HCT116 (cell line): ENCODE measurements at regions not wholly inside any gene's neighbourhood (a gene's known extent, or its start where the extent isn't known, plus 50 kb on each side); places are given as distances from the start of the nearest gene placed in this dataset.

Source experiments
- ATAC-seq: fragments of 200-7000 bp; cut with Tn5 transposase; 2 replicates; pipeline ENCODE4 v1.9.1; 2020; ENCODE audit warnings: mild to moderate bottlenecking, moderate library complexity
- BruUV-seq: library from RNA; stranded (reverse); fragments of 400-500 nt; replicated peaks from 2 replicates; lab custom pipeline; 2021; lab: Mats Ljungman, UMichigan
- CTCF ChIA-PET: fragments of 300-600 bp; sonication (Branson Sonifier 250); formaldehyde crosslinking; loops from one replicate; lab custom pipeline; 2021; ENCODE audit warnings: antibody characterized with exemption; lab: Charles Lee
- POLR2A ChIA-PET: fragments of 300-600, 350-600 bp; sonication (Branson Sonifier 250); formaldehyde crosslinking; loops from one replicate; lab custom pipeline; 2021; ENCODE audit warnings: antibody characterized with exemption; lab: Charles Lee
- RAD21 ChIA-PET, 2 experiments: fragments of 300-600 bp; sonication (Branson Sonifier 250); formaldehyde crosslinking; loops; one replicate each; lab custom pipeline; 2023; ENCODE audit warnings: low total read pairs in 2 of 2; ENCODE audit not compliant: uncharacterized antibody in 2 of 2, unreplicated experiment in 2 of 2, low non-redundant PET in 1 of 2; lab: Charles Lee
- DNase-seq: peaks from one replicate; pipeline ENCODE4 v3.0.0-alpha.2; 2010; ENCODE audit warnings: low read depth, low spot score
- H2AFZ ChIP-seq: fragments of 200-600 bp; shearing (Covaris generic), sonication (generic); 2 replicates; pipeline ENCODE4 v1.6.1; 2017; ENCODE audit warnings: low read depth, mixed run types, mixed read lengths, antibody characterized with exemption, low read length; ENCODE audit not compliant: poor library complexity, severe bottlenecking
- H3K27ac ChIP-seq: 2 replicates; pipeline ENCODE4 v1.5.1; 2012; ENCODE audit warnings: low read depth, low read length
- H3K27me3 ChIP-seq: fragments of 200-600 bp; sonication (generic); 2 replicates; pipeline ENCODE4 v1.6.1; 2016; ENCODE audit warnings: mixed run types, low read length, mixed read lengths; ENCODE audit not compliant: insufficient read depth
- H3K36me3 ChIP-seq, 2 experiments: fragments of 200-500 bp in 1 of 2; fragments of 200-600 bp in 1 of 2; sonication (Bioruptor generic) in 1 of 2; sonication (generic) in 1 of 2; 2 replicates each; pipeline versions ENCODE4 v1.5.1 to v1.6.1; 2014 to 2016; ENCODE audit warnings: low read length in 2 of 2, inconsistent platforms in 1 of 2, mixed read lengths in 1 of 2, mixed run types in 1 of 2; ENCODE audit not compliant: insufficient read depth in 2 of 2, control insufficient read depth in 1 of 2
- H3K4me1 ChIP-seq, 2 experiments: fragments of 200-600 bp in 1 of 2; sonication (generic) in 1 of 2; 2 replicates each; pipeline versions ENCODE4 v1.5.1 to v1.6.1; 2012 to 2017; ENCODE audit warnings: low read length in 2 of 2, inconsistent platforms in 1 of 2, mild to moderate bottlenecking in 1 of 2, mixed read lengths in 1 of 2, mixed run types in 1 of 2, moderate library complexity in 1 of 2; ENCODE audit not compliant: insufficient read depth in 2 of 2, control insufficient read depth in 1 of 2
- H3K4me2 ChIP-seq: fragments of 200-600 bp; sonication (generic); 2 replicates; pipeline ENCODE4 v1.6.1; 2017; ENCODE audit warnings: mixed run types, low read length, mixed read lengths
- H3K4me3 ChIP-seq, 2 experiments: fragments of 200-600 bp in 1 of 2; sonication (generic) in 1 of 2; replicated peaks in 1 of 2; 2 replicates each; pipeline ENCODE4 v1.5.1; 2011 to 2016; ENCODE audit warnings: low read length in 2 of 2, control low read depth in 1 of 2, low read depth in 1 of 2, mild to moderate bottlenecking in 1 of 2, mixed read lengths in 1 of 2, mixed run types in 1 of 2
- H3K79me2 ChIP-seq: fragments of 200-600 bp; sonication (generic); 2 replicates; pipeline ENCODE4 v1.6.1; 2017; ENCODE audit warnings: mild to moderate bottlenecking, mixed run types, low read length, moderate library complexity, mixed read lengths; ENCODE audit not compliant: insufficient read depth
- H3K9ac ChIP-seq: fragments of 200-600 bp; sonication (generic); 2 replicates; pipeline ENCODE4 v1.6.1; 2016; ENCODE audit warnings: low read length, mixed read lengths
- H3K9me2 ChIP-seq: fragments of 200-600 bp; sonication (generic), shearing (Covaris generic); 2 replicates; pipeline ENCODE4 v1.6.1; 2017; ENCODE audit warnings: mixed run types, mild to moderate bottlenecking, moderate library complexity; ENCODE audit not compliant: insufficient read depth
- H3K9me3 ChIP-seq, 2 experiments: fragments of 200-500 bp in 1 of 2; fragments of 200-600 bp in 1 of 2; sonication (Bioruptor generic) in 1 of 2; sonication (generic) in 1 of 2; 2 replicates each; pipeline ENCODE4 v1.6.1; 2014 to 2017; ENCODE audit warnings: low read length in 2 of 2, mixed read lengths in 2 of 2, inconsistent platforms in 1 of 2, low read depth in 1 of 2, mild to moderate bottlenecking in 1 of 2, mixed run types in 1 of 2, moderate library complexity in 1 of 2; ENCODE audit not compliant: control insufficient read depth in 1 of 2, insufficient read depth in 1 of 2
- H4K20me1 ChIP-seq: fragments of 200-600 bp; sonication (generic), shearing (Covaris generic); 2 replicates; pipeline ENCODE4 v1.6.1; 2017; ENCODE audit warnings: mixed run types, mild to moderate bottlenecking, moderate library complexity; ENCODE audit not compliant: insufficient read depth
- ATF3 ChIP-seq: IDR thresholded peaks from 2 replicates; pipeline ENCODE4 v1.6.1; 2012
- CBX3 ChIP-seq: IDR thresholded peaks from 2 replicates; pipeline ENCODE4 v1.6.1; 2012; ENCODE audit warnings: low read depth
- CEBPB ChIP-seq: IDR thresholded peaks from 2 replicates; pipeline ENCODE4 v1.6.1; 2012; ENCODE audit warnings: low read depth
- CTCF ChIP-seq, 3 experiments: fragments of 200-600 bp in 1 of 3; sonication (generic) in 1 of 3; IDR thresholded peaks in 2 of 3; conservative IDR thresholded peaks in 1 of 3; 2 replicates each; pipeline ENCODE4 v1.5.1; 2012 to 2017; ENCODE audit warnings: low read depth in 2 of 3, low read length in 2 of 3, antibody characterized with exemption in 1 of 3, borderline replicate concordance in 1 of 3, control low read depth in 1 of 3, mild to moderate bottlenecking in 1 of 3, mixed read lengths in 1 of 3, mixed run types in 1 of 3, moderate library complexity in 1 of 3; ENCODE audit not compliant: insufficient read depth in 1 of 3
- EGR1 ChIP-seq: IDR thresholded peaks from 2 replicates; pipeline ENCODE4 v1.6.1; 2012; ENCODE audit warnings: low read depth
- EZH2 ChIP-seq: fragments of 200-600 bp; sonication (generic); IDR thresholded peaks from 2 replicates; pipeline ENCODE4 v1.6.1; 2017; ENCODE audit warnings: antibody characterized with exemption, mixed run types
- EZH2phosphoT487 ChIP-seq: fragments of 200-600 bp; IDR thresholded peaks from 2 replicates; pipeline ENCODE4 v1.6.1; 2018; ENCODE audit warnings: antibody characterized with exemption, borderline replicate concordance
- JUND ChIP-seq: IDR thresholded peaks from 2 replicates; pipeline ENCODE4 v1.6.1; 2012
- MAX ChIP-seq: IDR thresholded peaks from 2 replicates; pipeline ENCODE4 v1.6.1; 2012
- POLR2A ChIP-seq: IDR thresholded peaks from 2 replicates; pipeline ENCODE4 v1.7.0; 2011; ENCODE audit warnings: borderline replicate concordance; ENCODE audit not compliant: insufficient read depth, insufficient read length; ENCODE audit errors: extremely low read depth
- RAD21 ChIP-seq: IDR thresholded peaks from 2 replicates; pipeline ENCODE4 v1.6.1; 2012; ENCODE audit warnings: low read depth, mild to moderate bottlenecking
- REST ChIP-seq: IDR thresholded peaks from 2 replicates; pipeline ENCODE4 v1.6.1; 2012; ENCODE audit warnings: low read depth
- SIN3A ChIP-seq: IDR thresholded peaks from 2 replicates; pipeline ENCODE4 v1.6.1; 2012; ENCODE audit warnings: low read depth
- SP1 ChIP-seq: IDR thresholded peaks from 2 replicates; pipeline ENCODE4 v1.6.1; 2012; ENCODE audit warnings: low read depth
- SRF ChIP-seq: IDR thresholded peaks from 2 replicates; pipeline ENCODE4 v1.6.1; 2012; ENCODE audit warnings: low read depth
- YY1 ChIP-seq: IDR thresholded peaks from 2 replicates; pipeline ENCODE4 v1.6.1; 2011; ENCODE audit warnings: low read length, low read depth, moderate library complexity, mild to moderate bottlenecking; ENCODE audit not compliant: insufficient replicate concordance; ENCODE audit errors: extremely low read depth
- ZBTB33 ChIP-seq: IDR thresholded peaks from 2 replicates; pipeline ENCODE4 v1.6.1; 2011; ENCODE audit warnings: mild to moderate bottlenecking, low read length, moderate library complexity; ENCODE audit not compliant: insufficient replicate concordance; ENCODE audit errors: extremely low read depth
- ZFX ChIP-seq: fragments of 450-650 bp; IDR thresholded peaks from 2 replicates; pipeline ENCODE4 v1.6.1; 2017
- ZNF274 ChIP-seq: fragments of 200-500 bp; sonication (Bioruptor generic); IDR thresholded peaks from 2 replicates; pipeline ENCODE4 v1.6.1; 2014; ENCODE audit warnings: mild to moderate bottlenecking, low read depth, low read length, inconsistent platforms
- intact Hi-C: fragments of 100-400 bp; cut with micrococcal nuclease; formaldehyde crosslinking; loops from 2 replicates; pipeline ENCODE4 v1.10.0; 2022

GRCh38 chr15:81642451-81642990 lies 268.5 kb upstream of the TMC3 start:
- Histone ChIP-seq H4K20me1 (no peaks in the 10 kb centered on the region), H3K9me3 (no peaks in the 10 kb centered on the region), H3K27me3 (peaks cover 5% of the 10 kb centered on the region; the same call in 1 of the 2 replicates), H3K4me3 (no peak overlapping the region), H3K9ac (no peak overlapping the region), H2AFZ (no peak overlapping the region), H3K9me2 (no peaks in the 10 kb centered on the region), H3K36me3 (no peaks in the 10 kb centered on the region), H3K27ac (no peak overlapping the region), H3K79me2 (no peaks in the 10 kb centered on the region), H3K4me2 (no peak overlapping the region), H3K4me1 (no peaks in the 10 kb centered on the region)
- no peak for DNase-seq
- RAD21 ChIA-PET = no interaction called here
- CTCF ChIA-PET = interaction anchor here (1.2 kb wide), 1 partner anchor 10 kb away, joined by 3 read pairs; no protein-coding TSS in a partner anchor
- no peak for TF ChIP-seq SIN3A
- TF ChIP-seq JUND = no peak
- no peak for TF ChIP-seq POLR2A
- no peak for TF ChIP-seq ZNF274
- TF ChIP-seq YY1 = no peak
- TF ChIP-seq EGR1 = no peak
- TF ChIP-seq CEBPB = no peak
- TF ChIP-seq CTCF (IDR thresholded peaks at IDR 0.05 in 2 of 3, conservative IDR thresholded peaks at IDR 0.05 in 1 of 3; ENCODE audit: borderline replicate concordance in 1 of 3, insufficient read depth in 1 of 3, low read depth in 2 of 3, low read length in 2 of 3) = no peak
- no peak for TF ChIP-seq SRF
- no peak for TF ChIP-seq CBX3
- TF ChIP-seq ZFX = no peak
- no peak for TF ChIP-seq EZH2
- TF ChIP-seq ATF3 = no peak
- no peak for TF ChIP-seq SP1
- no peak for TF ChIP-seq MAX
- TF ChIP-seq REST = no peak
- TF ChIP-seq EZH2phosphoT487 = no peak
- no peak for TF ChIP-seq ZBTB33
- TF ChIP-seq RAD21 = no peak
- POLR2A ChIA-PET = no interaction called here
- no TSS peak for BruUV-seq
- intact Hi-C loops = no loop called here
- no peak for ATAC-seq
